Fibroblast of lung (primary cell): ENCODE measurements at regions not wholly inside any gene's neighbourhood (a gene's known extent, or its start where the extent isn't known, plus 50 kb on each side); places are given as distances from the start of the nearest gene placed in this dataset.

Source experiments
- CTCF ChIP-seq, 2 donors: IDR thresholded peaks in 1 of 2; conservative IDR thresholded peaks in 1 of 2; 1 replicate in 1 of 2; 2 replicates in 1 of 2; pipeline ENCODE4 v1.5.1; 2011 to 2012; ENCODE audit warnings: low read length in 2 of 2, control low read depth in 1 of 2, inconsistent platforms in 1 of 2, low read depth in 1 of 2, mild to moderate bottlenecking in 1 of 2
- EZH2 ChIP-seq: IDR thresholded peaks from 2 replicates; pipeline ENCODE4 v1.5.1; 2012; ENCODE audit warnings: low read length, control low read depth, mild to moderate bottlenecking; ENCODE audit errors: missing control alignments

GRCh38 chr10:120229641-120230040 lies 227.4 kb upstream of the PLPP4 start:
- TF ChIP-seq CTCF (conservative IDR thresholded peaks at IDR 0.05 in 1 of 2, IDR thresholded peaks at IDR 0.05 in 1 of 2; ENCODE audit: low read depth in 1 of 2, low read length in 2 of 2) (no peak), EZH2 (no peak)
